Trophoblast cell (in vitro differentiated cells and primary cell): ENCODE measurements at regions not wholly inside any gene's neighbourhood (a gene's known extent, or its start where the extent isn't known, plus 50 kb on each side); places are given as distances from the start of the nearest gene placed in this dataset.

Experiments used
- DNase-seq, 2 donors: peaks; one replicate each; pipeline ENCODE4 v3.0.0-alpha.2; 2016
- H2AFZ ChIP-seq: 2 replicates; pipeline ENCODE4 v1.6.1; 2013; ENCODE audit warnings: low read length, moderate library complexity, mild to moderate bottlenecking; ENCODE audit not compliant: insufficient read depth, poor library complexity
- H2AK5ac ChIP-seq: 2 replicates; pipeline ENCODE4 v1.6.1; 2013; ENCODE audit warnings: mild to moderate bottlenecking, low read length
- H2BK120ac ChIP-seq: 2 replicates; pipeline ENCODE4 v1.6.1; 2013; ENCODE audit warnings: low read length, mild to moderate bottlenecking, moderate library complexity; ENCODE audit not compliant: insufficient read depth, poor library complexity
- H2BK12ac ChIP-seq: 2 replicates; pipeline ENCODE4 v1.6.1; 2013; ENCODE audit warnings: mild to moderate bottlenecking, low read length, moderate library complexity
- H2BK5ac ChIP-seq: 2 replicates; pipeline ENCODE4 v1.6.1; 2013; ENCODE audit warnings: low read length, low read depth, moderate library complexity, mild to moderate bottlenecking; ENCODE audit not compliant: poor library complexity
- H3K14ac ChIP-seq: 2 replicates; pipeline ENCODE4 v1.6.1; 2013; ENCODE audit warnings: mild to moderate bottlenecking, low read length
- H3K18ac ChIP-seq: 2 replicates; pipeline ENCODE4 v1.6.1; 2013; ENCODE audit warnings: mild to moderate bottlenecking, low read length
- H3K23ac ChIP-seq: 2 replicates; pipeline ENCODE4 v1.6.1; 2013; ENCODE audit warnings: low read length
- H3K27ac ChIP-seq: 2 replicates; pipeline ENCODE4 v1.5.1; 2013; ENCODE audit warnings: low read depth, mild to moderate bottlenecking, inconsistent platforms, low read length, moderate library complexity
- H3K27me3 ChIP-seq: 2 replicates; pipeline ENCODE4 v1.6.1; 2013; ENCODE audit warnings: inconsistent platforms, mild to moderate bottlenecking, low read length, moderate library complexity; ENCODE audit not compliant: insufficient read depth
- H3K36me3 ChIP-seq, 2 experiments: 1 replicate in 1 of 2; 2 replicates in 1 of 2; pipeline ENCODE4 v1.6.1; 2013; ENCODE audit warnings: low read length in 2 of 2, mild to moderate bottlenecking in 2 of 2, moderate library complexity in 1 of 2; ENCODE audit not compliant: insufficient read depth in 2 of 2, control insufficient read depth in 1 of 2
- H3K4ac ChIP-seq: 2 replicates; pipeline ENCODE4 v1.6.1; 2013; ENCODE audit warnings: low read depth, mild to moderate bottlenecking, low read length, moderate library complexity
- H3K4me1 ChIP-seq, 2 experiments: 1 replicate in 1 of 2; 2 replicates in 1 of 2; pipeline ENCODE4 v1.6.1; 2013; ENCODE audit warnings: low read length in 2 of 2, mild to moderate bottlenecking in 2 of 2, moderate library complexity in 1 of 2; ENCODE audit not compliant: insufficient read depth in 2 of 2, control insufficient read depth in 1 of 2
- H3K4me2 ChIP-seq: 2 replicates; pipeline ENCODE4 v1.6.1; 2013; ENCODE audit warnings: inconsistent platforms, mild to moderate bottlenecking, low read length, moderate library complexity
- H3K4me3 ChIP-seq: 2 replicates; pipeline ENCODE4 v1.5.1; 2013; ENCODE audit warnings: mild to moderate bottlenecking, low read depth, low read length, inconsistent platforms
- H3K79me1 ChIP-seq: one replicate; pipeline ENCODE4 v1.6.1; 2013; ENCODE audit warnings: low read length
- H3K79me2 ChIP-seq: 2 replicates; pipeline ENCODE4 v1.6.1; 2013; ENCODE audit warnings: low read length, mild to moderate bottlenecking; ENCODE audit not compliant: control insufficient read depth, insufficient read depth, poor library complexity
- H3K9ac ChIP-seq: 2 replicates; pipeline ENCODE4 v1.6.1; 2013; ENCODE audit warnings: mild to moderate bottlenecking, low read length
- H3K9me3 ChIP-seq: 2 replicates; pipeline ENCODE4 v1.6.1; 2013; ENCODE audit warnings: low read depth, mild to moderate bottlenecking, control low read depth, inconsistent platforms, low read length; ENCODE audit not compliant: insufficient read depth
- H4K12ac ChIP-seq: 2 replicates; pipeline ENCODE4 v1.6.1; 2013; ENCODE audit warnings: low read depth, mild to moderate bottlenecking, low read length, moderate library complexity
- H4K8ac ChIP-seq: 2 replicates; pipeline ENCODE4 v1.6.1; 2013; ENCODE audit warnings: low read depth, mild to moderate bottlenecking, low read length, moderate library complexity
- H4K91ac ChIP-seq: one replicate; pipeline ENCODE4 v1.6.1; 2013; ENCODE audit warnings: low read depth, mild to moderate bottlenecking, low read length, moderate library complexity
- WGBS: extraction: QIAGEN DNeasy Blood & Tissue Kit; methylation state at CpG from one replicate; pipeline ENCODE4 v1.1.7; 2013; ENCODE audit warnings: missing lambda C conversion rate; ENCODE audit not compliant: insufficient read length, insufficient coverage; ENCODE audit errors: extremely low coverage; 5-methylcytosine and 5-hydroxymethylcytosine counted together

DNA sequence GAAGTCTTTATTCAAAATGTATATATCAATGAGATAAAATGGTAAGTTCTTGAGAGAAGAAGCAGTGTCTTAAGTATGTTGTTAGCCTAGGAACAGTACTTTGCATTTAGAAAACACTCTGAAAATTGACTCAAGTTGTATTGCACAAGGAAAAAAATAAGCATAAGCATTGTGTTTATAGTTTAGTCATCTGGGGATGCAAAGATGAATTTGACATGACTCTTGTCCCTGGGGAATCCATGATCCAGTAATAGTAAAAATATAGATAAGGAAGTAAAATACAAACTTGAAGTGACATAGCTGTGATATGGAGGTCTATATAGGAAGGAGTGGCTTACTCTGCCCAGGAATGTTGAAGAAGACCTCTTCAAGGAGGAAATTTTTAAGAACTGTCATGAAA is 185.0 kb upstream of the PTBP2 start:
- H3K79me2 ChIP-seq: no peaks in the 10 kb centered on the region
- H3K18ac ChIP-seq: no peak overlapping the region
- H2BK12ac ChIP-seq: no peak overlapping the region

GRCh38 chr1:96538111-96538641 is 183.4 kb upstream of the PTBP2 start:
- H2BK5ac ChIP-seq: no peak overlapping the region
- peak overlapping the region; percentile 17 for H2AFZ ChIP-seq
- WGBS: no CpG with 5 or more reads among the region's 4 CpGs
- no peaks in the 10 kb centered on the region for H3K9me3 ChIP-seq
- no peak overlapping the region for H3K4ac ChIP-seq
- no peak overlapping the region for H2BK120ac ChIP-seq
- no peak overlapping the region for H3K23ac ChIP-seq
- H3K79me2 ChIP-seq: no peaks in the 10 kb centered on the region
- no peak overlapping the region for H2AK5ac ChIP-seq
- H3K9ac ChIP-seq: no peak overlapping the region
- H2BK12ac ChIP-seq: no peak overlapping the region
- DNase-seq: no peak
- H3K27ac ChIP-seq: no peak overlapping the region
- H3K14ac ChIP-seq: no peak overlapping the region
- no peak overlapping the region for H3K4me3 ChIP-seq
- no peak overlapping the region for H4K91ac ChIP-seq
- no peaks in the 10 kb centered on the region for H3K79me1 ChIP-seq
- no peak overlapping the region for H4K8ac ChIP-seq
- H3K36me3 ChIP-seq: no peaks in the 10 kb centered on the region
- no peak overlapping the region for H3K18ac ChIP-seq
- H3K4me1 ChIP-seq: peaks cover 0 to 4% of the 10 kb centered on the region in 2 experiments
- no peaks in the 10 kb centered on the region for H3K27me3 ChIP-seq
- H4K12ac ChIP-seq: no peak overlapping the region
- H3K4me2 ChIP-seq: no peak overlapping the region

More for the DNA sequence above, 185.0 kb upstream of the PTBP2 start:
- H2AK5ac ChIP-seq: no peak overlapping the region
- no peak overlapping the region for H4K8ac ChIP-seq
- no peak overlapping the region for H4K91ac ChIP-seq
- no peak overlapping the region for H2AFZ ChIP-seq
- no peak overlapping the region for H3K14ac ChIP-seq
- no peaks in the 10 kb centered on the region for H3K9me3 ChIP-seq
- H4K12ac ChIP-seq: no peak overlapping the region
- no peak for DNase-seq
- H2BK5ac ChIP-seq: no peak overlapping the region
- H3K4me2 ChIP-seq: no peak overlapping the region
- no peaks in the 10 kb centered on the region for H3K27me3 ChIP-seq
- H3K9ac ChIP-seq: no peak overlapping the region
- no peaks in the 10 kb centered on the region for H3K36me3 ChIP-seq
- no peak overlapping the region for H2BK120ac ChIP-seq
- H3K27ac ChIP-seq: no peak overlapping the region
- H3K4me1 ChIP-seq: peaks cover 0 to 4% of the 10 kb centered on the region in 2 experiments
- H3K4ac ChIP-seq: no peak overlapping the region
- no peak overlapping the region for H3K4me3 ChIP-seq
- no peaks in the 10 kb centered on the region for H3K79me1 ChIP-seq
- H3K23ac ChIP-seq: no peak overlapping the region

DNA sequence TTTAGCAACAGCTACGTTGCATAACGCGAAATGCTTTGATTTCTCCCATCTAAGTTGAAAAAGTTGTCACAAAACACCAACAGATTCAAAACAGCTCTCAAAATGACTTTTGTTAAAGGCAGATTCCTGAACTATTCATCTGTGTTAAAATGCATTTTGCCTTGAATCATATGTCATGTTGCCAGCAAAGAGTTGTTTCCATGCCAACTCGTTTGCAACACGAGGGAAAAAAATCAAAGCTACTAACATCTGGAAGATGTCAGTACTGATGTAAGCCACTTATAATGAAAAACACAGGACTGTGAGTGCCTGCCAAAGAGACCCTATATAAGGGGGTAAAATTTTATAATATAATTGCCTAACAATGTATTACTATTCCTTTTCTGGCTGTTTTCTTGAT is 182.7 kb upstream of the PTBP2 start:
- H3K27ac ChIP-seq: no peak overlapping the region
- no peak overlapping the region for H3K9ac ChIP-seq
- H3K4ac ChIP-seq: no peak overlapping the region
- H3K4me3 ChIP-seq: no peak overlapping the region
- H3K23ac ChIP-seq: no peak overlapping the region
- H2BK5ac ChIP-seq: no peak overlapping the region
- H2AFZ ChIP-seq: no peak overlapping the region
- H2BK12ac ChIP-seq: no peak overlapping the region
- no peak overlapping the region for H4K91ac ChIP-seq
- no peak overlapping the region for H4K12ac ChIP-seq
- DNase-seq: no peak
- no peaks in the 10 kb centered on the region for H3K79me2 ChIP-seq
- H3K9me3 ChIP-seq: no peaks in the 10 kb centered on the region
- no peak overlapping the region for H3K18ac ChIP-seq
- H3K27me3 ChIP-seq: no peaks in the 10 kb centered on the region
- no peaks in the 10 kb centered on the region for H3K79me1 ChIP-seq
- H3K4me1 ChIP-seq: peaks cover 0 to 4% of the 10 kb centered on the region in 2 experiments
- H3K14ac ChIP-seq: no peak overlapping the region
- no peak overlapping the region for H2BK120ac ChIP-seq
- H2AK5ac ChIP-seq: no peak overlapping the region
- no peak overlapping the region for H4K8ac ChIP-seq
- no peak overlapping the region for H3K4me2 ChIP-seq
- H3K36me3 ChIP-seq: no peaks in the 10 kb centered on the region
- WGBS: no CpG with 5 or more reads among the region's 5 CpGs

- Histone ChIP-seq H3K79me2 (no peaks in the 10 kb centered on the region), H2AFZ (no peak overlapping the region), H4K91ac (no peak overlapping the region), H3K4me1 (peaks cover 0 to 4% of the 10 kb centered on the region in 2 experiments), H3K27me3 (no peaks in the 10 kb centered on the region), H3K27ac (no peak overlapping the region), H4K8ac (no peak overlapping the region), H3K14ac (no peak overlapping the region), H3K4ac (no peak overlapping the region), H2BK5ac (no peak overlapping the region), H2BK120ac (no peak overlapping the region), H2AK5ac (no peak overlapping the region), H2BK12ac (no peak overlapping the region), H3K18ac (no peak overlapping the region), H4K12ac (no peak overlapping the region), H3K79me1 (no peaks in the 10 kb centered on the region), H3K36me3 (no peaks in the 10 kb centered on the region), H3K9me3 (no peaks in the 10 kb centered on the region), H3K23ac (no peak overlapping the region), H3K4me3 (no peak overlapping the region), H3K4me2 (no peak overlapping the region), H3K9ac (no peak overlapping the region)
- peak; percentile 62 to 88 for DNase-seq
- WGBS: no CpG with 5 or more reads among the region's 2 CpGs
These were observed 180.1 kb upstream of the PTBP2 start for GRCh38 chr1:96541491-96541890.
